ENCODE measurements at regions not wholly inside any gene's neighbourhood (a gene's known extent, or its start where the extent isn't known, plus 50 kb on each side); places are given as distances from the start of the nearest gene placed in this dataset.

DNA sequence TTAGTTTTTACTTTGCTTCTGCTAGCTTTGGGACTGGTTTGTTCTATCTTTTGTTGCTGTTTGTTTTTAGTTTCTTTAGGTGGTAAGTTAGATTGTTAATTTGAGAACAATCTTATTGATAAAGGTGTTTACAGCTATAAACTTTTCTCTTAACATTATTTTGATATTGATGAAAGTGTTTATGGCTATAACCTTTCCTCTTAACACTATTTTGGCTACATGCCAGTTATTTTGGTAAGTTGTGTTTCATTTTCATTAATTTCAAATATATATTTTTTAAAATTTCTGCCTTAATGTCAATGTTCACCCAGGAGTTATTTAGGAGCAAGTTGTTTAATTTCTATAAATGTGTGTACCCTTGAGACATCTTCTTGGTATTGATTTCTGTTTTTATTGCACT is 229.6 kb upstream of the SYT4 start:
- Histone ChIP-seq H3K4me1 (ENCODE audit: control insufficient read depth in 2 of 2, insufficient read depth in 2 of 2, low read length in 1 of 2) (no peaks in the 10 kb centered on the region), H3K27me3 (ENCODE audit: control insufficient read depth in 1 of 2, insufficient read depth in 2 of 2, low read length in 2 of 2) (no peaks in the 10 kb centered on the region), H3K4me3 (ENCODE audit: low read depth in 1 of 2, low read length in 2 of 2) (no peak overlapping the region), H3K36me3 (ENCODE audit: control insufficient read depth in 2 of 2, insufficient read depth in 2 of 2, low read length in 1 of 2) (no peaks in the 10 kb centered on the region), H3K27ac (ENCODE audit: low read depth in 2 of 2, low read length in 1 of 2) (no peak overlapping the region), H3K9me3 (ENCODE audit: control insufficient read depth in 2 of 2, insufficient read depth in 1 of 2, low read depth in 1 of 2, low read length in 1 of 2) (peaks cover 0 to 3% of the 10 kb centered on the region in 2 donors)

- H3K27me3 ChIP-seq (ENCODE audit: control insufficient read depth in 1 of 2, insufficient read depth in 2 of 2, low read length in 2 of 2), result no peaks in the 10 kb centered on the region
- WGBS, 2 donors, result 64 to 65% methylated on average over 4 of the region's 4 CpGs
- H3K27ac ChIP-seq (ENCODE audit: low read depth in 2 of 2, low read length in 1 of 2), result no peak overlapping the region
- H3K36me3 ChIP-seq (ENCODE audit: control insufficient read depth in 2 of 2, insufficient read depth in 2 of 2, low read length in 1 of 2), result no peaks in the 10 kb centered on the region
- H3K4me3 ChIP-seq (ENCODE audit: low read depth in 1 of 2, low read length in 2 of 2), result no peak overlapping the region
- peaks cover 0 to 3% of the 10 kb centered on the region in 2 donors for H3K9me3 ChIP-seq (ENCODE audit: control insufficient read depth in 2 of 2, insufficient read depth in 1 of 2, low read depth in 1 of 2, low read length in 1 of 2)
- H3K4me1 ChIP-seq (ENCODE audit: control insufficient read depth in 2 of 2, insufficient read depth in 2 of 2, low read length in 1 of 2), result no peaks in the 10 kb centered on the region
Observed at GRCh38 chr18:43507842-43508481, 230.7 kb upstream of the SYT4 start.

- peaks cover 0 to 2% of the 10 kb centered on the region in 2 donors for H3K9me3 ChIP-seq (ENCODE audit: control insufficient read depth in 2 of 2, insufficient read depth in 1 of 2, low read depth in 1 of 2, low read length in 1 of 2)
- 82 to 90% methylated on average over 8 of the region's 8 CpGs for WGBS, 2 donors
- no peak overlapping the region for H3K27ac ChIP-seq (ENCODE audit: low read depth in 2 of 2, low read length in 1 of 2)
- H3K4me3 ChIP-seq (ENCODE audit: low read depth in 1 of 2, low read length in 2 of 2), result no peak overlapping the region
- H3K4me1 ChIP-seq (ENCODE audit: control insufficient read depth in 2 of 2, insufficient read depth in 2 of 2, low read length in 1 of 2), result no peaks in the 10 kb centered on the region
- no peaks in the 10 kb centered on the region for H3K36me3 ChIP-seq (ENCODE audit: control insufficient read depth in 2 of 2, insufficient read depth in 2 of 2, low read length in 1 of 2)
- no peaks in the 10 kb centered on the region for H3K27me3 ChIP-seq (ENCODE audit: control insufficient read depth in 1 of 2, insufficient read depth in 2 of 2, low read length in 2 of 2)
Observed at GRCh38 chr18:43514747-43515146, 237.5 kb upstream of the SYT4 start.

GRCh38 chr18:43515481-43515880 is 238.2 kb upstream of the SYT4 start:
- 75 to 86% methylated on average over 2 of the region's 2 CpGs for WGBS, 2 donors

DNA sequence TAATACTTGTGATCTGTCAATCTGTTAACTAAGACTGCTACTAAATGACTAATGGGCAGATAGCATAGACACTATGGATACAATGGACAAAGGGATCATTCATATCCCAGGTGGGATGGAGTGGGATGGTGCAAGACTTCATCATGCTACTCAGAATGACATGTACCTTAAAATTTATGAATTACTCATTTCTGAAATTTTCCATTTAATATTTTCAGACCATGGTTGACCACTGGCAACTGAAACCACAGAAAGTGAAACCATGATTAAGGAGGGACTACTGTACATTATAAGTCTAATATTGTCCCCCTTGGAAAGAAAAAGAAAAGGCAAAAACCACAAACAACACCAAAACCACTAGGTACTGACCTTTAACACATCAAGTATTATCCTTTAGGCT is 247.0 kb upstream of the SYT4 start:
- Histone ChIP-seq H3K9me3 (ENCODE audit: control insufficient read depth in 2 of 2, insufficient read depth in 1 of 2, low read depth in 1 of 2, low read length in 1 of 2) (no peaks in the 10 kb centered on the region), H3K27me3 (ENCODE audit: control insufficient read depth in 1 of 2, insufficient read depth in 2 of 2, low read length in 2 of 2) (no peaks in the 10 kb centered on the region), H3K4me1 (ENCODE audit: control insufficient read depth in 2 of 2, insufficient read depth in 2 of 2, low read length in 1 of 2) (no peaks in the 10 kb centered on the region), H3K36me3 (ENCODE audit: control insufficient read depth in 2 of 2, insufficient read depth in 2 of 2, low read length in 1 of 2) (no peaks in the 10 kb centered on the region), H3K4me3 (ENCODE audit: low read depth in 1 of 2, low read length in 2 of 2) (no peak overlapping the region), H3K27ac (ENCODE audit: low read depth in 2 of 2, low read length in 1 of 2) (no peak overlapping the region)

More at GRCh38 chr18:43515481-43515880, 238.2 kb upstream of the SYT4 start:
- H3K27ac ChIP-seq (ENCODE audit: low read depth in 2 of 2, low read length in 1 of 2), result no peak overlapping the region
- H3K9me3 ChIP-seq (ENCODE audit: control insufficient read depth in 2 of 2, insufficient read depth in 1 of 2, low read depth in 1 of 2, low read length in 1 of 2), result peaks cover 0 to 2% of the 10 kb centered on the region in 2 donors
- H3K27me3 ChIP-seq (ENCODE audit: control insufficient read depth in 1 of 2, insufficient read depth in 2 of 2, low read length in 2 of 2), result no peaks in the 10 kb centered on the region
- no peak overlapping the region for H3K4me3 ChIP-seq (ENCODE audit: low read depth in 1 of 2, low read length in 2 of 2)
- no peaks in the 10 kb centered on the region for H3K4me1 ChIP-seq (ENCODE audit: control insufficient read depth in 2 of 2, insufficient read depth in 2 of 2, low read length in 1 of 2)
- no peaks in the 10 kb centered on the region for H3K36me3 ChIP-seq (ENCODE audit: control insufficient read depth in 2 of 2, insufficient read depth in 2 of 2, low read length in 1 of 2)

DNA sequence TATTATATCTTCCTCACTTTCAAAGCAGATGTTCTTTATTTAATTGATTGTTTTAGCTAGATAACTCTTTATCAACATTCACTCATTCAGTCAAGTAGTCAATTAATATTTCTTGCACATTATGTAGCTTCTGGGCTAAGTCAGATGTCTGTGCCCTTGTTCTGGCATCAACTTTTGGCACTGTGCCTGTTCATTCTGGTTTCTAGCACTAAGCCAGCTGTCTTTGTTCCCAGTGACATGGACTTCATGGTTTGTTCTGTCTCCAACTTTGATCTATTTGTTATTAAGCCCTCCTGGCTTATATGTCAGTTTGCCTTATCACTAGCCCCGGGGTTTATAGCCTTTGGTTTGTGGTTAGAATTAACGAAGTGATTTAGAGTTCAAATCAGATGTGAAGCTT is 247.9 kb upstream of the SYT4 start:
- no peaks in the 10 kb centered on the region for H3K36me3 ChIP-seq (ENCODE audit: control insufficient read depth in 2 of 2, insufficient read depth in 2 of 2, low read length in 1 of 2)
- no peaks in the 10 kb centered on the region for H3K4me1 ChIP-seq (ENCODE audit: control insufficient read depth in 2 of 2, insufficient read depth in 2 of 2, low read length in 1 of 2)
- no peak overlapping the region for H3K27ac ChIP-seq (ENCODE audit: low read depth in 2 of 2, low read length in 1 of 2)
- no peak overlapping the region for H3K4me3 ChIP-seq (ENCODE audit: low read depth in 1 of 2, low read length in 2 of 2)
- no peaks in the 10 kb centered on the region for H3K27me3 ChIP-seq (ENCODE audit: control insufficient read depth in 1 of 2, insufficient read depth in 2 of 2, low read length in 2 of 2)
- H3K9me3 ChIP-seq (ENCODE audit: control insufficient read depth in 2 of 2, insufficient read depth in 1 of 2, low read depth in 1 of 2, low read length in 1 of 2), result no peaks in the 10 kb centered on the region
- 6% methylated on average over 2 of the region's 2 CpGs for WGBS, 2 donors

- Histone ChIP-seq H3K27me3 (ENCODE audit: control insufficient read depth in 1 of 2, insufficient read depth in 2 of 2, low read length in 2 of 2) (no peaks in the 10 kb centered on the region), H3K9me3 (ENCODE audit: control insufficient read depth in 2 of 2, insufficient read depth in 1 of 2, low read depth in 1 of 2, low read length in 1 of 2) (no peaks in the 10 kb centered on the region), H3K27ac (ENCODE audit: low read depth in 2 of 2, low read length in 1 of 2) (no peak overlapping the region), H3K4me3 (ENCODE audit: low read depth in 1 of 2, low read length in 2 of 2) (no peak overlapping the region), H3K36me3 (ENCODE audit: control insufficient read depth in 2 of 2, insufficient read depth in 2 of 2, low read length in 1 of 2) (no peaks in the 10 kb centered on the region), H3K4me1 (ENCODE audit: control insufficient read depth in 2 of 2, insufficient read depth in 2 of 2, low read length in 1 of 2) (no peaks in the 10 kb centered on the region)
- WGBS, 2 donors, result 44 to 45% methylated on average over 2 of the region's 2 CpGs
Observed at GRCh38 chr18:43526426-43527145, 249.3 kb upstream of the SYT4 start.

GRCh38 chr18:43531438-43531837 is 254.1 kb upstream of the SYT4 start:
- H3K27ac ChIP-seq (ENCODE audit: low read depth in 2 of 2, low read length in 1 of 2), result no peak overlapping the region
- H3K4me3 ChIP-seq (ENCODE audit: low read depth in 1 of 2, low read length in 2 of 2), result no peak overlapping the region
- no peaks in the 10 kb centered on the region for H3K9me3 ChIP-seq (ENCODE audit: control insufficient read depth in 2 of 2, insufficient read depth in 1 of 2, low read depth in 1 of 2, low read length in 1 of 2)
- WGBS, 2 donors, result 89 to 94% methylated on average over 3 of the region's 3 CpGs
- no peaks in the 10 kb centered on the region for H3K4me1 ChIP-seq (ENCODE audit: control insufficient read depth in 2 of 2, insufficient read depth in 2 of 2, low read length in 1 of 2)
- no peaks in the 10 kb centered on the region for H3K27me3 ChIP-seq (ENCODE audit: control insufficient read depth in 1 of 2, insufficient read depth in 2 of 2, low read length in 2 of 2)
- no peaks in the 10 kb centered on the region for H3K36me3 ChIP-seq (ENCODE audit: control insufficient read depth in 2 of 2, insufficient read depth in 2 of 2, low read length in 1 of 2)

DNA sequence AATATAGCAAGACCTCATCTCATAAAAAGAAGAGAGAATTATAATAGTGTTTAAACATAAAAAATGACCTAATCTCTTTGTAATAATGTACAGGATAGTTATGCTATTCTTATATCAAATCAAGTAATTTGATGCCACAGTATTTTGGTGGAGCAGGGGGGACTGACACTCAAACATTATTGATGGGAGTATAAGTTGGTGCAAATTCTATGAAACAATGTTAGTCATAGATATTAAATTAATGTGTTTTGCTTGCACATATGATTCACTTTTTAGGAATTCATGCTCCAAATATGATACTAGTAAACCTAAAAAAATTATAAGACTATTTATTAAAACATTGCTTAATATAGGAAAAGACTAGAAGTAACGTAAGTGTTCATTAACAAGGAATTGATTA is 256.1 kb upstream of the SYT4 start:
- no peaks in the 10 kb centered on the region for H3K9me3 ChIP-seq (ENCODE audit: control insufficient read depth in 2 of 2, insufficient read depth in 1 of 2, low read depth in 1 of 2, low read length in 1 of 2)
- WGBS, 2 donors, result 79 to 85% methylated on average over 1 of the region's 1 CpG
- no peaks in the 10 kb centered on the region for H3K36me3 ChIP-seq (ENCODE audit: control insufficient read depth in 2 of 2, insufficient read depth in 2 of 2, low read length in 1 of 2)
- H3K4me1 ChIP-seq (ENCODE audit: control insufficient read depth in 2 of 2, insufficient read depth in 2 of 2, low read length in 1 of 2), result no peaks in the 10 kb centered on the region
- no peaks in the 10 kb centered on the region for H3K27me3 ChIP-seq (ENCODE audit: control insufficient read depth in 1 of 2, insufficient read depth in 2 of 2, low read length in 2 of 2)
- no peak overlapping the region for H3K4me3 ChIP-seq (ENCODE audit: low read depth in 1 of 2, low read length in 2 of 2)
- H3K27ac ChIP-seq (ENCODE audit: low read depth in 2 of 2, low read length in 1 of 2), result no peak overlapping the region

GRCh38 chr18:43534511-43534910 is 257.2 kb upstream of the SYT4 start:
- H3K36me3 ChIP-seq (ENCODE audit: control insufficient read depth in 2 of 2, insufficient read depth in 2 of 2, low read length in 1 of 2), result no peaks in the 10 kb centered on the region
- 36 to 39% methylated on average over 2 of the region's 2 CpGs for WGBS, 2 donors
- no peaks in the 10 kb centered on the region for H3K9me3 ChIP-seq (ENCODE audit: control insufficient read depth in 2 of 2, insufficient read depth in 1 of 2, low read depth in 1 of 2, low read length in 1 of 2)
- no peaks in the 10 kb centered on the region for H3K27me3 ChIP-seq (ENCODE audit: control insufficient read depth in 1 of 2, insufficient read depth in 2 of 2, low read length in 2 of 2)
- no peaks in the 10 kb centered on the region for H3K4me1 ChIP-seq (ENCODE audit: control insufficient read depth in 2 of 2, insufficient read depth in 2 of 2, low read length in 1 of 2)
- H3K27ac ChIP-seq (ENCODE audit: low read depth in 2 of 2, low read length in 1 of 2), result no peak overlapping the region
- H3K4me3 ChIP-seq (ENCODE audit: low read depth in 1 of 2, low read length in 2 of 2), result no peak overlapping the region
